ENCODE measurements at regions not wholly inside any gene's neighbourhood (a gene's known extent, or its start where the extent isn't known, plus 50 kb on each side); places are given as distances from the start of the nearest gene placed in this dataset.

DNA sequence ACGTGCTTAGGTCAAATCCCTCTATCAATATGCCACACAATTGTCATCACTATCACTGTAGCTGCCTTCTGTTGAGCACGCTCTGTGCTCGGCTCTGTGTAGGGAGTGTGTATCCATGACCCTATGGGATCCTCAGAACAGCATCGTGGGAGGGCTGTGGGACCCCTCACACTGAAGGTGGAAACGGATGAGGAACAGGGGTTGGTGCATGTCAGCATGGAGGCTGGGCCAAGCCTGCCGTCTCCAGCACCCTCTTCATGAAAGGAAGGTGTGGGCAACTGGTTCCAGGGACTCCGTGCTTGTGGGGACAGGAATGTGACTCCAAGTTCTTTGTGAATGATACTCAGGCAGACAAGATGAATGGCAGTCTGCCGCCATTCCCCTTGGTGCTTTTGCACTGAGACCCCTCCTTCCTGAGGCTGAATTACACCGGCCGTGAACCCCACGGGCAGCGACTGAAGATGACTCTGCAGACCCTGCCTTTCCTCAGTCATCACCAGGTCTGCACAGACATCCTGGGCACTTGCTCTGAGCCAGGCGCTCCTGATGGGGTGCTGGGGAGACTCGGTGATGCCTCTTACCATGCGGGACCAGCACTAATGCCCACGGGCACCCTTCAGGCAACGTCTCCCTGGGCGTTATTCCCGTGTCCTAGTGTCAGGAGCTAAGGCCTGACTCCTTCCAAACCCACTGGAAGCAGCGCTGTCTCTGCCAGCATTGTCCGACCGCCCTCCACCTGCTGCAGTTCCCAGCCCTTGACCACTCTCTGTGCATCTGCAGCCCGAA lies 495.2 kb downstream of the TCERG1L start:
- TF ChIP-seq, protein P1, sequence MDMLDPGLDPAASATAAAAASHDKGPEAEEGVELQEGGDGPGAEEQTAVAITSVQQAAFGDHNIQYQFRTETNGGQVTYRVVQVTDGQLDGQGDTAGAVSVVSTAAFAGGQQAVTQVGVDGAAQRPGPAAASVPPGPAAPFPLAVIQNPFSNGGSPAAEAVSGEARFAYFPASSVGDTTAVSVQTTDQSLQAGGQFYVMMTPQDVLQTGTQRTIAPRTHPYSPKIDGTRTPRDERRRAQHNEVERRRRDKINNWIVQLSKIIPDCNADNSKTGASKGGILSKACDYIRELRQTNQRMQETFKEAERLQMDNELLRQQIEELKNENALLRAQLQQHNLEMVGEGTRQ (IDR thresholded peaks at IDR 0.05), result no peak
- TF ChIP-seq JUNB (IDR thresholded peaks at IDR 0.05), result no peak
- TF ChIP-seq, protein P2, sequence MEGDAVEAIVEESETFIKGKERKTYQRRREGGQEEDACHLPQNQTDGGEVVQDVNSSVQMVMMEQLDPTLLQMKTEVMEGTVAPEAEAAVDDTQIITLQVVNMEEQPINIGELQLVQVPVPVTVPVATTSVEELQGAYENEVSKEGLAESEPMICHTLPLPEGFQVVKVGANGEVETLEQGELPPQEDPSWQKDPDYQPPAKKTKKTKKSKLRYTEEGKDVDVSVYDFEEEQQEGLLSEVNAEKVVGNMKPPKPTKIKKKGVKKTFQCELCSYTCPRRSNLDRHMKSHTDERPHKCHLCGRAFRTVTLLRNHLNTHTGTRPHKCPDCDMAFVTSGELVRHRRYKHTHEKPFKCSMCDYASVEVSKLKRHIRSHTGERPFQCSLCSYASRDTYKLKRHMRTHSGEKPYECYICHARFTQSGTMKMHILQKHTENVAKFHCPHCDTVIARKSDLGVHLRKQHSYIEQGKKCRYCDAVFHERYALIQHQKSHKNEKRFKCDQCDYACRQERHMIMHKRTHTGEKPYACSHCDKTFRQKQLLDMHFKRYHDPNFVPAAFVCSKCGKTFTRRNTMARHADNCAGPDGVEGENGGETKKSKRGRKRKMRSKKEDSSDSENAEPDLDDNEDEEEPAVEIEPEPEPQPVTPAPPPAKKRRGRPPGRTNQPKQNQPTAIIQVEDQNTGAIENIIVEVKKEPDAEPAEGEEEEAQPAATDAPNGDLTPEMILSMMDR (IDR thresholded peaks at IDR 0.05), result no peak
- no peak for TF ChIP-seq POLR2A (IDR thresholded peaks at IDR 0.05; ENCODE audit: low read length)
- TF ChIP-seq CHD4 (IDR thresholded peaks at IDR 0.05; ENCODE audit: borderline replicate concordance), result no peak
- TF ChIP-seq EP300 (IDR thresholded peaks at IDR 0.05), result no peak
- TF ChIP-seq ZNF302 (CRISPR knock-in tag; IDR thresholded peaks at IDR 0.05), result no peak
- TF ChIP-seq PHF8 (IDR thresholded peaks at IDR 0.05; ENCODE audit: borderline replicate concordance, low read depth), result no peak
- no peak for TF ChIP-seq RFX5 (IDR thresholded peaks at IDR 0.05)
- no peak for TF ChIP-seq FOSL2 (IDR thresholded peaks at IDR 0.05)
- no peak for TF ChIP-seq FOSL2 (CRISPR knock-in tag; IDR thresholded peaks at IDR 0.05)
- TF ChIP-seq, protein P3, sequence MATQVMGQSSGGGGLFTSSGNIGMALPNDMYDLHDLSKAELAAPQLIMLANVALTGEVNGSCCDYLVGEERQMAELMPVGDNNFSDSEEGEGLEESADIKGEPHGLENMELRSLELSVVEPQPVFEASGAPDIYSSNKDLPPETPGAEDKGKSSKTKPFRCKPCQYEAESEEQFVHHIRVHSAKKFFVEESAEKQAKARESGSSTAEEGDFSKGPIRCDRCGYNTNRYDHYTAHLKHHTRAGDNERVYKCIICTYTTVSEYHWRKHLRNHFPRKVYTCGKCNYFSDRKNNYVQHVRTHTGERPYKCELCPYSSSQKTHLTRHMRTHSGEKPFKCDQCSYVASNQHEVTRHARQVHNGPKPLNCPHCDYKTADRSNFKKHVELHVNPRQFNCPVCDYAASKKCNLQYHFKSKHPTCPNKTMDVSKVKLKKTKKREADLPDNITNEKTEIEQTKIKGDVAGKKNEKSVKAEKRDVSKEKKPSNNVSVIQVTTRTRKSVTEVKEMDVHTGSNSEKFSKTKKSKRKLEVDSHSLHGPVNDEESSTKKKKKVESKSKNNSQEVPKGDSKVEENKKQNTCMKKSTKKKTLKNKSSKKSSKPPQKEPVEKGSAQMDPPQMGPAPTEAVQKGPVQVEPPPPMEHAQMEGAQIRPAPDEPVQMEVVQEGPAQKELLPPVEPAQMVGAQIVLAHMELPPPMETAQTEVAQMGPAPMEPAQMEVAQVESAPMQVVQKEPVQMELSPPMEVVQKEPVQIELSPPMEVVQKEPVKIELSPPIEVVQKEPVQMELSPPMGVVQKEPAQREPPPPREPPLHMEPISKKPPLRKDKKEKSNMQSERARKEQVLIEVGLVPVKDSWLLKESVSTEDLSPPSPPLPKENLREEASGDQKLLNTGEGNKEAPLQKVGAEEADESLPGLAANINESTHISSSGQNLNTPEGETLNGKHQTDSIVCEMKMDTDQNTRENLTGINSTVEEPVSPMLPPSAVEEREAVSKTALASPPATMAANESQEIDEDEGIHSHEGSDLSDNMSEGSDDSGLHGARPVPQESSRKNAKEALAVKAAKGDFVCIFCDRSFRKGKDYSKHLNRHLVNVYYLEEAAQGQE (IDR thresholded peaks at IDR 0.05), result no peak
- TF ChIP-seq HDAC2 (IDR thresholded peaks at IDR 0.05), result no peak

All from A549 (cell line).